Skin of body (tissue), 1 donor: ENCODE measurements at regions not wholly inside any gene's neighbourhood (a gene's known extent, or its start where the extent isn't known, plus 50 kb on each side); places are given as distances from the start of the nearest gene placed in this dataset.
"Not testable (repeated sequence)": the region's sequence is repeated elsewhere in the genome, so short reads cannot be mapped to it uniquely, and the experiment has no call there.

ENCODE experiments used
- DNase-seq: peaks from one replicate; lab custom pipeline; 2025; lab: John Stamatoyannopoulos, UW

DNA sequence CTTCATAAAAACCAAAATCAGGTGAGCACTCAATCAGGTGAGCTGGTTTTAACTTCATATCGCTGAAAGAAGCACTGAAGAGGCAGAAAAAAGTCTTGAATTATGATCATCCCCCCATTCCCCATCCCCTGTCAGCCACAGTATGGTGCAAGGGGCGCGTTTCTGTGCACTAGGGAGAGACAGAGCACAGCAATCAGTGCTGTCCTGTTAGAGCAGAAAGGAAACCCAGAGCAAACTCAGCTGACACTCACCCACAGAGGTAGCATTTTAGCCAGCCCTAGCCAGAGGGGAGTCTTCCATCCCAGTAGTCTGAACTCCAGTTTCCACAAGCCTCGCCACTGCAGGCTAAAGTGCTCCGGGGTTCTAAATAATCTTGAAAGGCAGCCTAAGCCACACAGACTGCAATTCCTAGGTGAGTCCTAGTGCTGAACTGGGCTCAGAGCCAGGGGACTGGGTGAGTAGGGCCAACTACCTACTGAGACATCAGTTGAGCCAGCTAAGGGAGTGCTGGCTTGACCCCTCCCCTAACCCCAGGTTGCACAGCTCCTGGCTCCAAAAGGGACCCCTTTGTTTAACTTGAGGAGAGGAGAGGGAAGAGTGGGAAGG is 1352.6 kb upstream of the GJE1 start:
- no peak for DNase-seq

DNA sequence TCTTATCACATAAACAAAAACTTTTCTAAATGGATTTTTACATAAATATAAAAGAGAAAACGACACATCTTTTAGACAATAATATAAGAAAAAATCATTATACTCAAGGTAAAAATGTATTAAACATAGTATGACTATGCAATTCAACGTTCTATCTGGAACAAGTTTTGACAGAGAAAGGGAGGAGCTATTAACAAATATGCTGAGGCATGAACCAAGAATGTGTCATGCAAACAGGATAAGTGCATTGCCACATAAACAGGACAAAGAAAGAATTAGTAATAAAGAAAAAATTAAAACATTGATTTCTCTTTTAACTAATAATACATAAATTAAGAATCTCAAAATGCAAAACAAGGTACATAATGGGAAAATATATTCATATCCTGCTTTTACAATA is 1353.4 kb upstream of the GJE1 start:
- DNase-seq, result no peak

DNA sequence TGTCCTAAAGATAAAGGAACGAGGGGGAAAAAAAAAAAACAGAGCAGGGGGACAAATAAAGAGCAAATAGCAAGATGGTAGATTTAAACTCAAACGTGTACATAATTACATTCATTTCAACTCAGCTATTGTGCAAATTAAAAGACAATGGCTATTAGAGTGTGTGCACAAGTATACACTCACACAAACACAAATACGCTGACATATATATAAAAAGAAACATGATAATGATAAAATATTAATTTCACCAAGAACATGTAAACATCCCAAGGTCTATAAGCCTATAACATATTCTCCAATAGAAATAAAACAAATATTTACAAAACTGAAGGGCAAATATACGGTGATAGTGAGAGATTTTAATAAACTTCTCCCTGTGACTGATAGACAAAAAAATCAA is 1354.9 kb upstream of the GJE1 start:
- no peak for DNase-seq

DNA sequence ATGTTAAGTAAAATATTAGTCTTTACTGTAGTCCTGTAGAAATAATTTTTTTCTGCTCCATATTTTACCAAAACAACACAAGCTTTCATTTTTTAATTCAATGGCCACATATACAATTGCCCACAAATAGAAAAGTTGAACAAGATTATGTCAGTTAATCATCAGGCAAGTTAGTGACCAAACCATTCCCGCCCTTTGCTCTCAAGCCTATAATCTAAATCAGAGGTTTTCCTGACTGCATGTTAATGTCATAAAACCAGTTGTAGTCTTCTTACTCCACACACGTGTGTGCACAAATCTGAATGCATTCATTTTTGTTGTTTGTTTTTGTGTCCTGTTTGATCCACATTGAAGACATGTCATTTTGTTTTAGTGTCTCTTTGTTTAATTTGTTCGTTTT is 1357.7 kb upstream of the GJE1 start:
- no peak for DNase-seq

DNA sequence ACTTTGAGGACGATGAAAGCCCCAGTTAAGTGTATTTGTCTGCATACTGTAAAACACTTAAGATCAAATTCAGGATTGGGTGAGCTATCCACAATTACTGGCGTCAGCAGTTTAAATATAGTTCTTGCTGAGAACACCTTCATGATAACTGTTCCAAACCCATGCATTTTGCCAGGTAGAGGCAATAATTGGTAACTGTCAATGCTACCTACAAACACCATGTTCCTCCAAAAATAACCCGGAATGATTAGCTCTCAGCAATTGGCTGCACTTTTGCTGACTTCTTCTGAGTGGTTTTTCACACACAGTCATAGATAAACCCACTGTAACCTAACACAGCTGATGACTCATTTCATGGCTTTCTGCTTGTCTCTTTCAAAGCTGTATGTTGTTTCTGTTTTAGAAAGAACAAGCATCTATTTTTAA is 1358.6 kb upstream of the GJE1 start:
- DNase-seq, result no peak

DNA sequence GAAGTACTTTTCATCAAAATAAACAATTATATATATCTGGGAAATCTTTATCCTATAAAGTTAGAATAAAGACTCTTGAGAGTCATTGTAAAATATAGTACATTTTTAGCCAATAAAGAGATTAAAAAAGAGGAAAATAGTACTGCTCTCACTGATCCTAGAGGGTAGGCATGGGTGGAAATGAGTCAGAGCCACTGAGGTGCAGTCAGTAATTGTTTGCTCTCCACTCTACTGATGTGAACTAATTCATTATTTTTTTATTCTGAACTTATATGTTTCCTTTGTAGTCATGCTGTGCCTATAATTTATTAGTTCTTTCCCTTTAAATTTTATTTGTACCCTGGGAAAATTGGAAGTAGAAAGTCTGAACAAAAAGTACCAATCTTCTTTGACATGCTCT is 1359.4 kb upstream of the GJE1 start:
- DNase-seq, result no peak

DNA sequence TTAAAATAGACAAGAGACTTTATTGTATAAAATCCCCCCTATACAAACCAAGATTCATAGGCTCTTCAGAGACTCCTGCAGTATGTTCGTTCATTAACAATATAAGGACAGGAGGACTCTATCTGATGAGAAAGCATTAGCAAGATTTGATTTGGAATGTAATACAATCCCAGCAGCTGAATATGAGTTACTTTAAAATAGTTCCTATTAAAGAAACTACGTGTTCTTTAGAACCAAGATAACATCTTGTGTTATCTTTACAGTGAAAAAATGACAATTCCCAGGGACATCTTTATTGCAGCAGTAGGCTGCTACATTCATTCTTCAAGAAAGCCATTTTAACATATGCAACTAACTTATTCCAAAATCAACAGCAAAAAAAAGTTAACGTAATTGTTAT is 1360.1 kb upstream of the GJE1 start:
- DNase-seq, result no peak

DNA sequence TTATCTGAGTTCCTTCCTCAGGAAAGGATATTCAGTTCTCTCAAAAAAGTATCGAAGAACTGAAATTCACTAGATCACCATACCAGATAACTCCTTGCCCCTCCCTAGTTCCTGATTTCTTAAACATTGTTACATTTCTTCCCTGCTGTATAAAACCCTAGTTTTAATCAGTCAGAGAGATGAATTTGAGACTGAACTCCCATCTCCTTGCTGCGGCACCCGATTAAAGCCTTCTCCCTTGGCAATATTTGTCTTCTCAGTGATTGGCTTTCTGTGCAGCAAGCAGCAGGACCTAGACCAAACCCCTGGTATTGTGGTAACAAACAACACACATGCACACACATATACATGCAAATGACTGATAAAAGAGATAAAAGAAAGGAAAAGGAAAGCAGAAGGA is 1364.6 kb upstream of the GJE1 start:
- no peak for DNase-seq

DNA sequence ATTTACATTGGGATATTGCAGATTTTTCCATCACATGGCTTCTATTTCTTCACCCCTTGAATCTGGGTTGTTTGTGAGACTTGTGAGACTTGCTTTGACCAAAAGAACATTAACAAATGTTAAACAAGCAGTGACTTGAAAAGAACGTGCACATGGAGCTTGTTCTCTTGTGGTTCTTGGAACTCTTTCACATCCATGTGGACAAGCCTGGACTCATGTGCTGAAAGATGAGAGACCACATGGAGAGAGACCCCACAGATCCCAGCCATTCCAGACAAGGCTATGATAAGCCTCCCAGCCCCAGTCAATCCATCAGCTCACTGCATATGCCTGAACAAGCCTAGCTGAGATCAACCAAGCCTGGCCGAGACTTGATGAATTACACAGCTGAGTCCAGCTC is 1365.7 kb upstream of the GJE1 start:
- DNase-seq, result no peak

DNA sequence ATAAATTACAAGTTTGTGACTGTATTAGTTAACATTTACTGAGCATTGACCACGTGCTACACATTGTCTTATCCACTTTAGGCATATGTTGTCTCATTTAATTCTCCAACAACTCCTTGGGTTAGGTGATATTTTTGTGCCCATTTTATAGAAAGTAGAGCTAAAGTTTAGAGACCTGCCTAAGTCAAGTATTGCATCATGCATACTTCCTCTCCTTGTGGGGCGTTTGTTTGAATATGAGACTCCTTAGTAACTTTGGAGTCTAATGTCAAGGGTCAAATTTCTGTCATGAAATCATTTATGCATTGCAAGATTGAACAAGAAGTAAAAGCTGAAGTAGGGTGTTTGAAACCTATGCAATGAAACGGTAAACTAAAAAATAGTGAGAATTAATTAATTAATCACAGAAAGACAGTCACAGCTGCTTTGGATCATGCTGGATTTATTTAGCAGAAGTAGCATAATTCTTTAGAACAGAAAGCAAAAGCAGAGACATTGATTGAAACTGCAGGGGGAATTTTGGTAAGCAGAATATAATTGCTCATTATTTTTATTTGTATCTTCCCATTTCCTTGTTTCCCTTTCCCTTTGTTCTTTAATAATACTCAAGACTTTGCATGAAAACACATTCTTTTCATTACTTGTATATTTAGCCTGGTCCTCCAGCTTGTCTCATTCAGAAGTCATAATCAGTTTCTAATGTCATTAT is 1374.4 kb upstream of the GJE1 start:
- no peak for DNase-seq

DNA sequence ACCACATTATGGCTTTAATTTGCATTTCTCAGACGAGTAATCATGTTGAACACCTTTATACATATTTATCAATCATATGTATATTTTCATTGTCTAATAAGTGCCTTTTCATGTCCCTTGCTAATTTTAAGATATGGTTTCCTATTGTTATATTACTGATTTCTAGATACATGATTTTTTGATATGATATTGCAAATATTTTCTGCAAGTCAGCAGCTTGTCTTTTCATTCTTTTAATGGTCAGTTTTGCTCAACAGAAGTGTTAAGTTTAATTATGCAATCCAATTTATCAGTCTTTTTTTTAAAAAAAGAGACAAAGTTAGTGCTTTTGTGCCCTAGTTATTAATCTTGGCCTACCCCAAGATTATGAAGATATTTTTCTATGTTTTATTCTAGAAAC is 1377.8 kb upstream of the CITED2 start:
- DNase-seq, result no peak

DNA sequence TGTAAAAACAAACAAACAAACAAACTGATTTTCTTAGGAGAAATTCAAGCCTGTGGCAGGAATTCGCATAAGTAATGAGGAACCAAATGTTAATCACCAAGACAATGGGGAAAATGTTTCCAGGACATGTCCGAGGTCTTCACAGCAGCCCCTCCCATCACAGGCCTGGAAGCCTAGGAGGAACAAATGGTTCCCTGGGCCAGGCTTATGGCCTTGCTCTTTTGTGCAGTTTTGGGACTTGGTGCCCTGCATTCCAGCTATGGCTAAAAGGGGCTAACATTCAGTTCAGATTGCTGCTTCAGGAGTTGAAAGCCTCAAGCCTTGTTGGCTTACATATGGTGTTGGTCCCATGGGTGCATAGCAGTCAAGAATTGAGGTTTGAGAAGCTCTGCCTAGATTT is 1372.7 kb upstream of the CITED2 start:
- DNase-seq, result no peak

DNA sequence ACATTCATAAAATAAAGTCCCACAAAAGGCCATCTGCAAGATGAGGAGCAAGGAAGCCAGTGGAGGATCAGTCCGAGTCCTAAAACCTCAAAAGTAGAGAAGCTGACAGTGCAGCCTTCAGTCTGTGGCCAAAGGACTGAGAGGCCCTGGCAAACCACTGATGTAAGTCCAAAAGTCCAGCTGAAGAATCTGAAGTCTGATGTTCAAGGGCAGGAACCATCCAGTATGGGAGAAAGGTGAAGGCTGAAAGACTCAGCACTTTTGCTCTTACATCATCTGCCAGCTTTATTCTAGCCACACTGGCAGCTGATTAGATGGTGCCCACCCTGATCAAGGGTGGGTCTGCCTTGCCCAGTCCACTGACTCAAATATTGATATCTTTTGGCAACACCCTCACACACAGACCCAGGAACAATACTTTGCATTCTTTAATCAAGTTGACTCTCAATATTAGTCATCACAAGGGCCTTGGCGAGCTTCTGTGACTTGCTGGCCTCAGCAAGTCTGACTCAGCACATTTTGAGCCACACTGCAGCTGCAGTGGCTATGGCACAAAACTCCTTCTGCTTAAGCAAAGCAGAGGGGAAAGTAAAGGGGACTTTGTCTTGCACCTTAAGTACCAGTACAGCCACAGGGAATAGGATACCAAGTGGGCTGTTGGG is 1370.3 kb upstream of the CITED2 start:
- DNase-seq, result no peak

DNA sequence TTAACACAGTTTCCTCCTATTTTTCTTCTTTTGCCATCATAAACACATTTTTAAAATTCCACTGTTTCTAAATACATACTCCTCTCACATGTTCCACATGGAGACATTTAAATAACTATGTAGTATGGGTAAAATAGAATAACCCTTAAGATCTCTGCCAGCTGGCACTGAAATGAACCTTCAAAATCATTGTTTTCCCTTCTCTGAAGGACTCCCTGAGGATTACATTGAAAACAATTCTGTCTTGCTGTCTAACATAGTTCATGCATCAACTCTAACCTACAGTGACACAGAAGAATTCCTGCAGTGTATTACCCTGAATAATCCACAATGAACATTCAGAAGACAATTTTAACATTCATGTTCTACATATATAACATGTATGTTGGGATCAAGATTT is 1361.8 kb upstream of the CITED2 start:
- no peak for DNase-seq

DNA sequence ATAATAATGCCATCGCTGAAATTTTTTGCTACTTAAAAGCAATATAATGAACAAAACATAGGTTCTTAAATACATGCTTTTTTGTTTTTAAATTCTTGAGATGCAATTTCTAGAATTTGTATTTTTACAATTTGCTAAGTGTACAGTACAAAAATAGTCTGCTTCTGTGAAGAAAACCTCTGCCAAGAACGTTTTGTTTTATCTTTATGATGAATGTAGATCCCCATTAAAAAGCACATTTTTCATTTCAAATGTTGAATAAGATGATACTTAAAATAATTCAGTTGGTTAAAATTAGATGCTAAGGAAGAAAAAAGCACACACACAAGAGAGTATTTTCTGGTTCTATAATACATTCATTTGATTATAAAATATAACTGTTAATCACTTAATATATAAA is 1358.5 kb upstream of the CITED2 start:
- no peak for DNase-seq

DNA sequence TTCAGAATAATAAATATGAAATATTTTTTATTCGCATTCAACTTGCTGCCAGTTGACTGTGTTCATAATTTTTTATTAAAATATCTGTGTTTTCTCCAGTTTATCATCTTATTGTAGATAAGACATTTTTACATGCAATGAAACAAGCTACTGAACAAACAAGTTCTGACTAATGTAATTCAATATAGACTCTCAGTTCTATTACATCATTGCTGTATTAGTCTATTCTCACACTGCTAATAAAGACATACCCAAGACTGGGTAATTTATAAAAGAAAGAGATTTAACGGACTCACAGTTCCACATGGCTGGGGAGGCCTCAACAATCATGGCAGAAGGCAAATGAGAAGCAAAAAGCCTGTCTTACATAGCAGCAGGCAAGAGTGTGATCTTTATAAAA is 1357.7 kb upstream of the CITED2 start:
- DNase-seq, result no peak

DNA sequence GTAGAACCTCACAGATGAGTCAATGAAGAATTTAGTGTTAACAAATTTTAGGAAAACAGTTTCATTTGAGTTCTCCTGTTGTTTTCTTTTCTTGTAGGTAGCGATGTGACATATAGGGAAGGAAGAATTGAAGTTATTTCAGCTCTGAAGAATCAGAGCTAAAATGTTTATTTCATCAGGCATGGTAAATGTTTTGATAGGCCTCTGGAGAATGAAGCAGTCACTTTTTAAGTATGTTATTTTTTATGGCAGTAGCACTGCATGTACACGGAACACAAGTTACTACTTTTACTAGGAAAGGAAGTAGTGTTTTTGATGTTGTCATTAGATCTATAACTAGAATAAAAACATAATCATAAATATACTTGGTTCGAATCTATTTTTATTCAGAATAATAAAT is 1357.3 kb upstream of the CITED2 start:
- DNase-seq, result no peak

DNA sequence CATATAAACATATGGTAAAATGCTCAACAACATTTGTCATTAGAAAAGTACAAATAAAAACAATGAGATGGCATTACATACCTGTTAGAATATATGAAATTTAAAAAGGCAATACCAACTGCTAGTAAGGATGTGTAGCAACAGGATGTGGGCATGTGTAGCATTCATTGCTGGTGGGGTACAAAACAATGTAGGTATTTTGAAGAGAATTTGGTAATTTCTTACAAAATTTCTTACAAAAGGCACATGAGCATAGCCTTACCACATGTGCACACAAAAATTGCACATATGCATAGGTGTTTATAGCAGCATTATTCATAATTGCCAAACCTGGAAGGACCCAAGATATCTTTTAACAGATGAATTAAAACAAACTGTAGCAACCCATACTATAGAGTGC is 1355.1 kb upstream of the CITED2 start:
- DNase-seq, result no peak

DNA sequence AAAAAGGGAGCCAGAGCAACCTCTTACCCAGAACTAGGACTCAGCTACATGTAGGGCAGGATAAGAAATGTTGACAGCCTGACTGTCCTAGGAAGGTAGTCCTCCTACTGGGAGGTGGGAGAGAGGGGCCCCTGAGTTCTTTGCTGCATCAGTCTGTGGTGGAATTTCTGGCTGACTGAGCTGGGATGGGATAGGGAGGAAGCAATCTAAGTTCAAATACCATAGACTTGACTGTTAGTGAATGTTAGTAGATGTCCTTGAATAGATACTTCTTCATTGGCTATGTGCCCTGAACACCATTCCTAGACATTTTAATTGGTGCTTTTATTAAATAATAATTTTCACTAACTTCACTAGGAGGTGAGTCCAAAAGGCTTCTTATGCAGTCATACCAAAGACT is 1343.6 kb upstream of the CITED2 start:
- no peak for DNase-seq

DNA sequence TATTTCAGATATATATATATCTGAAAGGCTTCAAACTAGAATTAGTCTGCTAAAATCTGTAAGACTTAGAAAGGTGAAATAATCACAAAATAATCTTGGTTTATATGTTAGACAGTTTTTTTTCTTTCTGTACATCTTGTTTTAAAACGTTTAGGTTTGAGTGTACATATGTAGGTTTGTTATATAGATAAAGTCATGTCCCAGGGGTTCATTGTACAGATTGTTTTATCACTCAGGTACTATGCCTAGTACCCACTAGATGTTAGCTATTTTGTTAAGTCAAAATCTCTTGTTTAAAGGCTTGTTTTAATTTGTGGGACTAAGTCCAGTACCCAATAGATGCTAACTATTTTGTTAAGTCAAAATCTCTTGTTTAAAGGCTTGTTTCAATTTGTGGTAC is 1339.0 kb upstream of the CITED2 start:
- no peak for DNase-seq

DNA sequence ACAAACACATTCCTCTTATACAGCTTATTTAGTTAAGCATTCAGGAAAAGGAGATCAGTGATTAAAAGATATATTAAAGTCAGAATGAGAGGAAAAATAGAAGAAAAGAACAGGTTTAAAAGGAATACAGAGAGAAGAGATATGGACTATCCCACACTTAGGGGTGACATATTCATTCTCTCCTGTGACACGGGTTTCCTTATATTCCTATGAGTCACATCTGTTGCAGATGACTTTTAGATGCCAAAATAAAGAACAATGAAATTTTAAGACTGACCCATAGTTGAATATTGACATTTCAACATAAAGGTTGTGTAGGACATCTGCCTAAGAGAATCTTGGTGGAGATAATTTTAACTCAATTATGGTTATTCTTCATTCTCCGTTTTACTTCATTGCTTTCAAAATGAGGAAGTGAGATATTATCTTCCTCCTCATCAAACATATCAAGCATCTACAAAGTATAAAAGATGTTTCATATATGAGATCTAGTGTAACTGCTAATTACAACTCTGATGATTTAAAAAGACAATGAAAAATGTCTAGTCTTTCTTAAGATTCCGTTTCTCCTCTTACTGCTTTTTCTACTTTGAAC is 1336.7 kb upstream of the CITED2 start:
- DNase-seq, result no peak

DNA sequence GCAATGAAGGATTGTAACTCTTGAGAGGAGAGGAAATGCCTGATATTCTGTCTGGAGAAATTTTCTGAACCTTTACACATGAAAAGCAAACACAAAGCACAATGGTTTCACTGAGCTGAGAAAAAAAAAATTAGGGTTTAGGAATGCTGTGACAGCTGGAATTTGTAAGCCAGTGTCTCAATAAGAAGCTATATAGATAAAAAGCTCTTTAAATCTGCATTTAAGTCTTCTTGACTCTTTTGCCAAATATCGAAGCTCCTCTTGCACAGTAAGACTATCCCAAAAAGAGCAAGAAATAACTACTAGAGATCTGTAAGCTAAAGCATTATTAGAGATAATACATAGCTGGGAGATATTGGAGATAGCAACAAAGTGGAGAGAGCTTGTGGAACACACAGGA is 1334.0 kb upstream of the CITED2 start:
- no peak for DNase-seq

DNA sequence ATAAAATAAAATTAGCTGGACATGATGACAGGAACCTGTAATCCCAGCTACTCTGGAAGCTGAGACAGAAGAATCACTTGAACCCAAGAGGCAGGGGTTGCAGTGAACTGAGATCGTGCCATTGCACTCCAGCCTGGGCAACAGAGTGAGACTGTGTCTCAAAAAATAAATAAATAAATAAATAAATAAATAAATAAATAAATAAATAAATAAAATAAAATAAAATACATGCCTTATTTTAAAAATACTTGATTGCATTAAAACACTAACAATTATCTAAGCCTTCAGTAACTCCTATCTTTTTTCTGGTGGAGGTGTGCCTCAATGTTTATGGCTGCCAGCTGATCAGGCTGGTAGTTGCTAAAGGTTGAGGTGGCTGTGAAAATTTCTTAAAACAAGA is 1329.6 kb upstream of the CITED2 start:
- DNase-seq, result not testable (repeated sequence)
